PC-3 (cell line): ENCODE measurements at regions not wholly inside any gene's neighbourhood (a gene's known extent, or its start where the extent isn't known, plus 50 kb on each side); places are given as distances from the start of the nearest gene placed in this dataset.

Experiments used
- ATAC-seq: fragments of 200-7000 bp; cut with Tn5 transposase; 2 replicates; pipeline ENCODE4 v1.9.1; 2020; ENCODE audit warnings: mild to moderate bottlenecking, moderate library complexity
- BruUV-seq: library from RNA; stranded (reverse); fragments of 400-500 nt; replicated peaks from 2 replicates; lab custom pipeline; 2021; lab: Mats Ljungman, UMichigan
- CTCF ChIA-PET: fragments of 300-600 bp; sonication (Branson Sonifier 250); formaldehyde crosslinking; loops from one replicate; lab custom pipeline; 2022; ENCODE audit warnings: antibody characterized with exemption; lab: Charles Lee
- POLR2A ChIA-PET: fragments of 300-600 bp; sonication (Branson Sonifier 250); formaldehyde crosslinking; loops from one replicate; lab custom pipeline; 2022; ENCODE audit warnings: antibody characterized with exemption; ENCODE audit not compliant: unreplicated experiment; lab: Charles Lee
- DNase-seq: peaks from one replicate; pipeline ENCODE4 v3.0.0-alpha.2; 2015
- H2AFZ ChIP-seq: fragments of 300-600 bp; sonication (generic); 2 replicates; pipeline ENCODE4 v1.6.0; 2016; ENCODE audit warnings: antibody characterized with exemption, low read length
- H3F3A ChIP-seq: fragments of 300-600 bp; sonication (generic); one replicate; pipeline ENCODE4 v1.6.0; 2017; ENCODE audit warnings: antibody characterized with exemption, low read length, control low read depth, mild to moderate bottlenecking; ENCODE audit not compliant: unreplicated experiment
- H3K27ac ChIP-seq: fragments of 300-600 bp; sonication (generic); 2 replicates; pipeline ENCODE4 v1.5.1; 2016; ENCODE audit warnings: mild to moderate bottlenecking, low read length
- H3K27me3 ChIP-seq: fragments of 300-600 bp; sonication (generic); 2 replicates; pipeline ENCODE4 v1.6.1; 2016; ENCODE audit warnings: low read length, mixed read lengths
- H3K36me3 ChIP-seq: fragments of 300-600 bp; sonication (generic); 2 replicates; pipeline ENCODE4 v1.6.1; 2016; ENCODE audit warnings: low read depth, mixed run types, low read length, mixed read lengths
- H3K4me1 ChIP-seq: fragments of 300-600 bp; sonication (generic); 2 replicates; pipeline ENCODE4 v1.5.1; 2016; ENCODE audit warnings: low read length; ENCODE audit not compliant: insufficient read depth
- H3K4me2 ChIP-seq: fragments of 300-600 bp; sonication (generic); 2 replicates; pipeline ENCODE4 v1.6.0; 2016; ENCODE audit warnings: low read length
- H3K4me3 ChIP-seq: fragments of 300-600 bp; sonication (generic); 2 replicates; pipeline ENCODE4 v1.5.1; 2016; ENCODE audit warnings: mild to moderate bottlenecking, low read length, mixed read lengths
- H3K79me2 ChIP-seq: fragments of 300-600 bp; sonication (generic); 2 replicates; pipeline ENCODE4 v1.6.1; 2017; ENCODE audit warnings: low read length, mixed read lengths
- H3K9ac ChIP-seq: fragments of 300-600 bp; sonication (generic); 2 replicates; pipeline ENCODE4 v1.6.0; 2016; ENCODE audit warnings: mild to moderate bottlenecking, low read length
- H3K9me2 ChIP-seq: fragments of 300-600 bp; sonication (generic); replicated peaks from 2 replicates; pipeline ENCODE4 v1.6.1; 2016; ENCODE audit warnings: mixed run types, low read length, mixed read lengths
- H3K9me3 ChIP-seq: fragments of 300-600 bp; sonication (generic); 2 replicates; pipeline ENCODE4 v1.6.1; 2016; ENCODE audit warnings: low read length, mixed read lengths
- H4K20me1 ChIP-seq: fragments of 300-600 bp; sonication (generic); 2 replicates; pipeline ENCODE4 v1.6.1; 2016; ENCODE audit warnings: low read length, mixed read lengths
- EZH2 ChIP-seq: fragments of 300-600 bp; sonication (generic); IDR thresholded peaks from one replicate; pipeline ENCODE4 v1.6.1; 2017; ENCODE audit warnings: antibody characterized with exemption, mild to moderate bottlenecking, low read length; ENCODE audit not compliant: unreplicated experiment
- EZH2phosphoT487 ChIP-seq: fragments of 300-600 bp; sonication (generic); IDR thresholded peaks from 2 replicates; pipeline ENCODE4 v1.6.1; 2018; ENCODE audit warnings: mild to moderate bottlenecking, antibody characterized with exemption, low read length, borderline replicate concordance
- intact Hi-C: fragments of 100-400 bp; cut with micrococcal nuclease; formaldehyde crosslinking; loops from 2 replicates; pipeline ENCODE4 v1.9.0; 2023
- TF ChIP-seq, protein P1 (sequence below): fragments of 300-600 bp; sonication (generic); conservative IDR thresholded peaks from 2 replicates; pipeline ENCODE4 v1.5.1; 2017; ENCODE audit warnings: antibody characterized with exemption, low read depth, mild to moderate bottlenecking, low read length

DNA sequence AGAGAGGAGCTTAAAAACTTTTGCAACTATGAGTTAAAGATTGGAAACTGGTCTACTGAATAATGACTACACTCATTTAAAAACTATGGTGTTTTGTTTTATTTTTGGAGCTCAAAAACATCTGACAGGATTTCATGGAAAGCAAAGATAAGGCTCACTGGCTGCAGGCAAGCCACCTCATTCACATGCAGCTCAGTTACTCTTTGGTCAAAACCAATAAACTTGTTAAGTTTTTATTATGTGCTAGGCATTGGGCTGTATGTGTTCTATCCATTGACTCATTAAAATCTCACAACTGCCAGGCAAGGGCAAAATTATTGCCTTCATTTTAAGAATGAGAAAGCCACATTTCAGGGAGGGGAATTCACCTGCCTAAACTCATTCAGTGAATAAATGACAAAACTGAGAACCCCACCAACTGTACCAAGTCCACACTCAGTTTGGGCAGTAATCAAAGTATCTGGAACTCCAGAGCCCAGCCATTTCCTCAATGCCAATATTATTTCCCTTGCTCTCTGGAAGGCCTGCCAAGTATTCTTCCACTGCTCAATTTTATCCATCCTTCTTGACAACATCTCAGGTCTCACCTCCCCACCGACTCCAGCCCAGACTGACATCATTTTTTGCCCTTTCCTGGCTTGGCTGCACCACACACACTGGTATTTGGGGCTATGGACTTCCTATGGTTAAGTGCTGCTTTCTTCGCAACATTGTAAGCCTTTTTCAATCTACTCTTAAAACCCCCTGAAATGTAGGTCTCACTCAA lies 401.1 kb upstream of the NFIA start:
- ChIA-PET POLR2A (no interaction called here), CTCF (no interaction called here)
- no peaks in the 10 kb centered on the region for H3F3A ChIP-seq

DNA sequence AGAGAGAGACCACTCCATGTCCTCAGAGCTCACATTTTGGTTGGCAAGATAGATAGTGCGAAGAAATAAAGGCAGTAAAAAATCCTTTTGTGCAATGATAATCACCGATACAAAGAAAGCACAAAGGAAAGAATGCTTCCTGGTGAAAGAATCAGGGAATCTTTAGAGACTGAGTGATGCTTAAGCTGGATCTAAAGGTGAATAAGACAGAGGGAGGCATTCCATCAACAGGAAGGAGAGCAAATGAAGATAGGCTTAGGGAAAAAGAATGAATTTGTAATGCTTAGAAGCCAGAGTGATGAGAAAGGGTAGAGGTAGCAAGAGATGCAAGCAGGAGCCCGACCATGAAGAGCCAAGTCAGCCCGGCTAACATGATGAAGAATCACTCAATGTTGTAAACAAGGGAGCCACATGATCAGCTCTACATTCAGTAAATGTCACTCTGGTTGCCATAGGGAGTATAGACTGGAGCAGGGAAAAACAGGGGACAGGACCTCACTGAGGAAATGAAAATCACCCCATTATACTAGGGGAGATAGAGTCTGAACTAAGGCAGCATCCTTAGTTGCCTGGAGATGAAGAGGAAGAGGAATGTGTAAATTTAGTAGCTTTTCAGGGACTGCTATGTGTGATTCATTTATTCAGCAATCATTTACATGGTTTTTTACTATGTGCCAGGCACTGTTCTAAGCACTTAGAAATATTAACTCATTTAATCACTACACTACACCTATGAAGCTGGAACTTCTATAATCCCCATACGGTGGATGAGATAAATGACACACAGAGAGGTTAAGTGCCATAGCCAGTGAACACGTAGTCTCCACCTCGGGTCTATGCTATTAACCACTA lies 402.6 kb upstream of the NFIA start:
- CTCF ChIA-PET, result no interaction called here

More for the DNA sequence above, 401.1 kb upstream of the NFIA start:
- H3K9ac ChIP-seq, result no peak overlapping the region
- no peaks in the 10 kb centered on the region for H3K4me1 ChIP-seq
- DNase-seq (no peak), ATAC-seq (no peak)
- H3K4me3 ChIP-seq, result no peak overlapping the region
- H3K27ac ChIP-seq, result no peak overlapping the region
- no peaks in the 10 kb centered on the region for H3K9me3 ChIP-seq
- no peak overlapping the region for H2AFZ ChIP-seq
- peaks cover 8% of the 10 kb centered on the region; the same call in 1 of the 2 replicates for H3K27me3 ChIP-seq
- no peaks in the 10 kb centered on the region for H4K20me1 ChIP-seq
- intact Hi-C loops, result no loop called here
- no TSS peak for BruUV-seq
- no peaks in the 10 kb centered on the region for H3K9me2 ChIP-seq
- no peaks in the 10 kb centered on the region for H3K79me2 ChIP-seq
- TF ChIP-seq, protein P1, sequence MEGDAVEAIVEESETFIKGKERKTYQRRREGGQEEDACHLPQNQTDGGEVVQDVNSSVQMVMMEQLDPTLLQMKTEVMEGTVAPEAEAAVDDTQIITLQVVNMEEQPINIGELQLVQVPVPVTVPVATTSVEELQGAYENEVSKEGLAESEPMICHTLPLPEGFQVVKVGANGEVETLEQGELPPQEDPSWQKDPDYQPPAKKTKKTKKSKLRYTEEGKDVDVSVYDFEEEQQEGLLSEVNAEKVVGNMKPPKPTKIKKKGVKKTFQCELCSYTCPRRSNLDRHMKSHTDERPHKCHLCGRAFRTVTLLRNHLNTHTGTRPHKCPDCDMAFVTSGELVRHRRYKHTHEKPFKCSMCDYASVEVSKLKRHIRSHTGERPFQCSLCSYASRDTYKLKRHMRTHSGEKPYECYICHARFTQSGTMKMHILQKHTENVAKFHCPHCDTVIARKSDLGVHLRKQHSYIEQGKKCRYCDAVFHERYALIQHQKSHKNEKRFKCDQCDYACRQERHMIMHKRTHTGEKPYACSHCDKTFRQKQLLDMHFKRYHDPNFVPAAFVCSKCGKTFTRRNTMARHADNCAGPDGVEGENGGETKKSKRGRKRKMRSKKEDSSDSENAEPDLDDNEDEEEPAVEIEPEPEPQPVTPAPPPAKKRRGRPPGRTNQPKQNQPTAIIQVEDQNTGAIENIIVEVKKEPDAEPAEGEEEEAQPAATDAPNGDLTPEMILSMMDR, result no peak
- TF ChIP-seq EZH2 (no peak), EZH2phosphoT487 (no peak)
- H3K36me3 ChIP-seq, result no peaks in the 10 kb centered on the region
- H3K4me2 ChIP-seq, result no peak overlapping the region

More for the DNA sequence above, 402.6 kb upstream of the NFIA start:
- POLR2A ChIA-PET, result no interaction called here
- intact Hi-C loops, result no loop called here
- H4K20me1 ChIP-seq, result no peaks in the 10 kb centered on the region
- H3K4me3 ChIP-seq, result no peak overlapping the region
- H3K9ac ChIP-seq, result no peak overlapping the region
- no peaks in the 10 kb centered on the region for H3K4me1 ChIP-seq
- TF ChIP-seq EZH2phosphoT487, result no peak
- no peak for TF ChIP-seq EZH2
- TF ChIP-seq, protein P1, result no peak
- H3K27ac ChIP-seq, result no peak overlapping the region
- no peaks in the 10 kb centered on the region for H3K36me3 ChIP-seq
- DNase-seq (no peak), ATAC-seq (no peak)
- no TSS peak for BruUV-seq
- no peaks in the 10 kb centered on the region for H3F3A ChIP-seq
- no peak overlapping the region for H2AFZ ChIP-seq
- H3K4me2 ChIP-seq, result no peak overlapping the region
- H3K79me2 ChIP-seq, result no peaks in the 10 kb centered on the region
- no peaks in the 10 kb centered on the region for H3K9me3 ChIP-seq
- no peaks in the 10 kb centered on the region for H3K9me2 ChIP-seq
- peaks cover 12% of the 10 kb centered on the region; the same call in 1 of the 2 replicates for H3K27me3 ChIP-seq
